ENCODE measurements at regions not wholly inside any gene's neighbourhood (a gene's known extent, or its start where the extent isn't known, plus 50 kb on each side); places are given as distances from the start of the nearest gene placed in this dataset.

DNA sequence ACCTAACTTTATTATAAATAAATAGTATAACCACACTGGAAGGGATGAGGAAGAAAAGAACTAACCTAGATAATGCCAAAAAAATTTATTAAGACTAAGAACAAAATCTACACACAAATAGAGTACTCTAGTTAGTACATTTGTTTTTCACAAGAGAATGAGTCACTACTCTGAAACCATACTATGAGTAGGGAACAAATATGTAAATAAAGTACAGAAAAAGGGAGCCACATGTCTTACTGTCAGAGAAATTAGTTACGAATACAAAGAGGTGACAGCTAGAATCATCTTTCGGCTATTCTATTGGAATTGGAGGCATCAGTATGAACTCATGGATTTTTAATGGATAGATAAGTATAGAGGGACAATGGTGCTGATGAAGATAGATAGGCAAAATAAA lies 150.5 kb downstream of the COPS8 start:
- dilution Hi-C loops (cut with MboI; ENCODE audit: extremely low pct_ligation_motif_present, low sequenced_read_pairs) (no loop called here), intact Hi-C loops (cut with micrococcal nuclease) (no loop called here)
- BruUV-seq (replicated peaks), result no TSS peak
- no peak overlapping the region for H3K4me3 ChIP-seq (replicated peaks in 1 of 3; ENCODE audit: insufficient read depth in 1 of 3, low read depth in 1 of 3, low read length in 3 of 3)
- FAIRE-seq (no peak), DNase-seq (ENCODE audit: low read depth, low spot score) (no peak)
- TF ChIP-seq POLR2AphosphoS5 (IDR thresholded peaks at IDR 0.05; ENCODE audit: insufficient read depth, low read depth, low read length), result no peak
- TF ChIP-seq, protein P1, sequence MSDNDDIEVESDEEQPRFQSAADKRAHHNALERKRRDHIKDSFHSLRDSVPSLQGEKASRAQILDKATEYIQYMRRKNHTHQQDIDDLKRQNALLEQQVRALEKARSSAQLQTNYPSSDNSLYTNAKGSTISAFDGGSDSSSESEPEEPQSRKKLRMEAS (IDR thresholded peaks at IDR 0.05; ENCODE audit: insufficient read depth, insufficient read length), result no peak
- TF ChIP-seq, protein P2, sequence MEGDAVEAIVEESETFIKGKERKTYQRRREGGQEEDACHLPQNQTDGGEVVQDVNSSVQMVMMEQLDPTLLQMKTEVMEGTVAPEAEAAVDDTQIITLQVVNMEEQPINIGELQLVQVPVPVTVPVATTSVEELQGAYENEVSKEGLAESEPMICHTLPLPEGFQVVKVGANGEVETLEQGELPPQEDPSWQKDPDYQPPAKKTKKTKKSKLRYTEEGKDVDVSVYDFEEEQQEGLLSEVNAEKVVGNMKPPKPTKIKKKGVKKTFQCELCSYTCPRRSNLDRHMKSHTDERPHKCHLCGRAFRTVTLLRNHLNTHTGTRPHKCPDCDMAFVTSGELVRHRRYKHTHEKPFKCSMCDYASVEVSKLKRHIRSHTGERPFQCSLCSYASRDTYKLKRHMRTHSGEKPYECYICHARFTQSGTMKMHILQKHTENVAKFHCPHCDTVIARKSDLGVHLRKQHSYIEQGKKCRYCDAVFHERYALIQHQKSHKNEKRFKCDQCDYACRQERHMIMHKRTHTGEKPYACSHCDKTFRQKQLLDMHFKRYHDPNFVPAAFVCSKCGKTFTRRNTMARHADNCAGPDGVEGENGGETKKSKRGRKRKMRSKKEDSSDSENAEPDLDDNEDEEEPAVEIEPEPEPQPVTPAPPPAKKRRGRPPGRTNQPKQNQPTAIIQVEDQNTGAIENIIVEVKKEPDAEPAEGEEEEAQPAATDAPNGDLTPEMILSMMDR (IDR thresholded peaks at IDR 0.05; ENCODE audit: extremely low read depth in 1 of 2, insufficient read depth in 1 of 2, low read depth in 1 of 2, low read length in 2 of 2), result no peak
- TF ChIP-seq EZH2 (IDR thresholded peaks at IDR 0.05; ENCODE audit: borderline replicate concordance, low read depth, low read length, severe bottlenecking), result no peak
- no peak for TF ChIP-seq MYC (IDR thresholded peaks at IDR 0.05; ENCODE audit: low read depth, low read length)
- ChIA-PET CTCF (interaction anchor here (1.7 kb wide), 1 partner anchor 9 kb away, joined by 4 read pairs; no protein-coding TSS in a partner anchor), POLR2A (no interaction called here)
- peaks cover 0 to 5% of the 10 kb centered on the region in 2 experiments for H3K27me3 ChIP-seq (ENCODE audit: control insufficient read depth in 2 of 2, insufficient read depth in 2 of 2, low read length in 2 of 2)
- no peak overlapping the region for H3K27ac ChIP-seq (ENCODE audit: insufficient read depth, low read depth, low read length)
- no peak overlapping the region for H3K9ac ChIP-seq (replicated peaks; ENCODE audit: extremely low read depth, insufficient read depth, low read length)
- no peak overlapping the region for H2AFZ ChIP-seq (ENCODE audit: low read depth, low read length)
- no peaks in the 10 kb centered on the region for H4K20me1 ChIP-seq (replicated peaks; ENCODE audit: control insufficient read depth, extremely low read depth, insufficient read depth, low read length)
- no peak overlapping the region for H3K4me2 ChIP-seq (ENCODE audit: insufficient read depth, low read length)
- H3K36me3 ChIP-seq (ENCODE audit: control insufficient read depth in 2 of 2, extremely low read depth in 1 of 2, insufficient read depth in 2 of 2, low read length in 2 of 2), result no peaks in the 10 kb centered on the region
- no peaks in the 10 kb centered on the region for H3K9me3 ChIP-seq (replicated peaks; ENCODE audit: control insufficient read depth, insufficient read depth, low read length)
- no peaks in the 10 kb centered on the region for H3K9me1 ChIP-seq (replicated peaks; ENCODE audit: control insufficient read depth, extremely low read depth, insufficient read depth, low read length)
- no peaks in the 10 kb centered on the region for H3K79me2 ChIP-seq (ENCODE audit: control insufficient read depth, insufficient read depth, low read length)
- no peaks in the 10 kb centered on the region for H3K4me1 ChIP-seq (ENCODE audit: control insufficient read depth, extremely low read depth, insufficient read depth, low read length)

DNA sequence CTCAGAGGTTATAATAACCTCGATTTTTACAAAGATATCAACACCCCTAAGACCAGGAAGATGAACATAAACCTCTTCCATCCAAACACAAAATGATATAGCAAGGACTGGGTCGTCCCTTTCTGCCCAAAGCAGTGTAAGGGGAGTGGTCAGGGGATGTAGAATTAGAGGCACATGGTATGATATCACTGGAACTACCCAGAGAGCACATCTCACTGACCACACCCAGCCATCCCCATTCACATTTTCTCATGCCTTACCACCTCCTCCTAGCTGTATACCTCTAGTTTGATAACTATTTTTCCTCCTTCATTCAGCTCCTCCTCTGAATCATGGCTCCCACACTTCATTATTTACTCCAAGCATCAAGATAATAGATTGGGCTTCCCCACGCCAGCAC lies 152.6 kb downstream of the COPS8 start:
- FAIRE-seq, result no peak
- H3K27me3 ChIP-seq (ENCODE audit: control insufficient read depth in 2 of 2, insufficient read depth in 2 of 2, low read length in 2 of 2), result peaks cover 0 to 5% of the 10 kb centered on the region in 2 experiments
- ChIA-PET POLR2A (no interaction called here), CTCF (no interaction called here)
- H3K4me1 ChIP-seq (ENCODE audit: control insufficient read depth, extremely low read depth, insufficient read depth, low read length), result no peaks in the 10 kb centered on the region
- H3K9ac ChIP-seq (replicated peaks; ENCODE audit: extremely low read depth, insufficient read depth, low read length), result no peak overlapping the region
- no TSS peak for BruUV-seq (replicated peaks)
- no peak overlapping the region for H3K27ac ChIP-seq (ENCODE audit: insufficient read depth, low read depth, low read length)
- H3K4me3 ChIP-seq (replicated peaks in 1 of 3; ENCODE audit: insufficient read depth in 1 of 3, low read depth in 1 of 3, low read length in 3 of 3), result no peak overlapping the region
- dilution Hi-C loops (cut with MboI; ENCODE audit: extremely low pct_ligation_motif_present, low sequenced_read_pairs) (no loop called here), intact Hi-C loops (cut with micrococcal nuclease) (no loop called here)
- DNase-seq (ENCODE audit: low read depth, low spot score), result no peak
- H3K9me3 ChIP-seq (replicated peaks; ENCODE audit: control insufficient read depth, insufficient read depth, low read length), result no peaks in the 10 kb centered on the region
- no peak overlapping the region for H2AFZ ChIP-seq (ENCODE audit: low read depth, low read length)
- no peaks in the 10 kb centered on the region for H4K20me1 ChIP-seq (replicated peaks; ENCODE audit: control insufficient read depth, extremely low read depth, insufficient read depth, low read length)
- H3K4me2 ChIP-seq (ENCODE audit: insufficient read depth, low read length), result no peak overlapping the region
- no peaks in the 10 kb centered on the region for H3K36me3 ChIP-seq (ENCODE audit: control insufficient read depth in 2 of 2, extremely low read depth in 1 of 2, insufficient read depth in 2 of 2, low read length in 2 of 2)
- no peaks in the 10 kb centered on the region for H3K79me2 ChIP-seq (ENCODE audit: control insufficient read depth, insufficient read depth, low read length)
- H3K9me1 ChIP-seq (replicated peaks; ENCODE audit: control insufficient read depth, extremely low read depth, insufficient read depth, low read length), result no peaks in the 10 kb centered on the region
- no peak for TF ChIP-seq MYC (IDR thresholded peaks at IDR 0.05; ENCODE audit: low read depth, low read length)
- TF ChIP-seq, protein P2 (IDR thresholded peaks at IDR 0.05; ENCODE audit: extremely low read depth in 1 of 2, insufficient read depth in 1 of 2, low read depth in 1 of 2, low read length in 2 of 2), result no peak
- TF ChIP-seq JUN (IDR thresholded peaks at IDR 0.05; ENCODE audit: borderline replicate concordance, insufficient read depth, insufficient read length, low read depth), result no peak
- no peak for TF ChIP-seq EZH2 (IDR thresholded peaks at IDR 0.05; ENCODE audit: borderline replicate concordance, low read depth, low read length, severe bottlenecking)
- TF ChIP-seq POLR2A (IDR thresholded peaks at IDR 0.05; ENCODE audit: low read depth, low read length), result no peak
- TF ChIP-seq, protein P1 (IDR thresholded peaks at IDR 0.05; ENCODE audit: insufficient read depth, insufficient read length), result no peak
- TF ChIP-seq FOS (IDR thresholded peaks at IDR 0.05; ENCODE audit: borderline replicate concordance, insufficient read depth, low read length), result no peak
- no peak for TF ChIP-seq POLR2AphosphoS5 (IDR thresholded peaks at IDR 0.05; ENCODE audit: insufficient read depth, low read depth, low read length)
- no peak for TF ChIP-seq GATA2 (IDR thresholded peaks at IDR 0.05; ENCODE audit: insufficient read depth, insufficient read length, low read depth, low read length)
